ENCODE measurements at regions not wholly inside any gene's neighbourhood (a gene's known extent, or its start where the extent isn't known, plus 50 kb on each side); places are given as distances from the start of the nearest gene placed in this dataset.
"Not testable (repeated sequence)": the region's sequence is repeated elsewhere in the genome, so short reads cannot be mapped to it uniquely, and the experiment has no call there.

- no peak for DNase-seq (ENCODE audit: low read depth, low spot score)
Measured at GRCh38 chr2:183522489-183523266, 398.4 kb downstream of the NUP35 start.

GRCh38 chr2:183530333-183530901 is 406.2 kb downstream of the NUP35 start:
- no peak for DNase-seq (ENCODE audit: low read depth, low spot score)

DNA sequence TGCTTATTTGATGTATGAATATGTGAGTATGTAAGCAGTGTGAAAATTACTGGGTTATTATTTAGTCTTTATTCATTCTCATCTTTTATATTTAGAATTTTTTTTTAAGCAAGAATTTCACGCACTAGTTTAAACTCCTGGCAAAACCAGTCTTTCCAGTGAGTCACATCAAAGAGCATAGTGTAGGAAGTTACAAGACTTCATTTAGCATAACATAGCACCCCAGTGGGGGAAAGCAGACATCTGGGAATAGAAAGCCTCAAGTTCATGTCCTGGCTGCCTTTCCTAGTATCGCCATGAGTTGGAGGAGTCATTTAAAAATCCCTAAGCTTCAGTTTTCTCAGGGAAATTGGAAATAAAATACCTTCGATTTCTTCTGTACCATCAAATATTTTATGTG is 408.3 kb downstream of the NUP35 start:
- no peak for DNase-seq (ENCODE audit: low read depth, low spot score)

- no peak for DNase-seq (ENCODE audit: low read depth, low spot score)
Measured at GRCh38 chr2:183533021-183533420, 408.8 kb downstream of the NUP35 start.

DNA sequence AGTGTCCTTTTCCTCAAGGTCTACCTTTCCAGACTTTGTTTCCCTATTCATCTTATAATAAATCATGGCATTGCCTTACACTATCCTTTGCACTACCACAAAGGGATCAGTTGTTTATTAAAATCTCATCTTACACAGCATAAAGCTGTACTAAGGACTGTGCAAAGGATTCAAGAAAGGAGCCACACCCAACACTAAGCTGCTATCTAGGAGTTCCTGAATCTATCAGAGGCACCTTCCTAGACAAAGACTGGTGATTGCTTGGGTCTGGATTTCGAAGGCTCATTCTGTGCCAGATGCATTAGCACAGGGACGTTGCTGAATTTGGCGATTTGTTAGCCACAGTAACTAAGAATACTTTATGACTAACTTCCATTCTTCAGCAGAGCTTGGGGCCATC is 412.0 kb downstream of the NUP35 start:
- no peak for DNase-seq (ENCODE audit: low read depth, low spot score)

DNA sequence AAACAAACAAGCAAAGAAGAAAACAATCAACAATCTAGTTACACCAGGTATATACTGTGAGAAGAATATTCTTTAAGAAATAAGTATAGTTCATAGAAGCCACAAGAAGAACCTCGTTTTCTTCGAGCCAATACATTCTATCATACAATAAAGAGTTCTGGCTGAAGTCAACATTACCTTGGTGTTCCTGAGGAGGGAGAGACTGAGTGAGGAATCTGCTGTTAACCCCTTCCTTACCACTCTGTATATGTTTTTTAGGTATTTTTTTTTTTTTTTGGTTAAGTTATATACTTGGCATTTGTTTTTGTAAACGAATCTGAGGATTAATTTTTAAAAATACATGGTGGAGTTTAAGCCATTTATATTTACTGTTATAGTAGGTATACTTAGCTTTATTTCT is 412.5 kb downstream of the NUP35 start:
- DNase-seq (ENCODE audit: low read depth, low spot score): no peak

GRCh38 chr2:183541766-183542165 is 417.5 kb downstream of the NUP35 start:
- no peak for DNase-seq (ENCODE audit: low read depth, low spot score)

- no peak for DNase-seq (ENCODE audit: low read depth, low spot score)
Measured at GRCh38 chr2:183542606-183543005, 418.4 kb downstream of the NUP35 start.

GRCh38 chr2:183543222-183543621 is 419.0 kb downstream of the NUP35 start:
- DNase-seq (ENCODE audit: low read depth, low spot score): no peak

DNA sequence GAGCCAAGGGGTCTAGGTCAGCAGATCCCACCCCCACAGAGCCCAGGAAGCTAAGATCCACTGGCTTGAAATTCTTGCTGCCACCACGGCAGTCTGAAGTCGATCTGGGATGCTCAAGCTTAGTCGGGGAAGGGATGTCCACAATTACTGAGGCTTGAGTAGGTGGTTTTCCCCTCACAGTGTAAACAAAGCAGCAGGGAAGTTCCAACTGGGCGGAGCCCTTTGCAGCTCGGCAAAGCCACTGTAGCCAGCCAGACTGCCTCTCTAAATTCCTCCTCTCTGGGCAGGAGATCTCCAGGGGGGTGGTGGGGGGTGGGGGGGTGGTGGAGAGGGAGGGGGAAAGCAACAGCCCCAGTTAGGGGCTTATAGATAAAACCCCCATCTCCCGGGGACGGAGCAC is 419.5 kb downstream of the NUP35 start:
- DNase-seq (ENCODE audit: low read depth, low spot score): no peak

DNA sequence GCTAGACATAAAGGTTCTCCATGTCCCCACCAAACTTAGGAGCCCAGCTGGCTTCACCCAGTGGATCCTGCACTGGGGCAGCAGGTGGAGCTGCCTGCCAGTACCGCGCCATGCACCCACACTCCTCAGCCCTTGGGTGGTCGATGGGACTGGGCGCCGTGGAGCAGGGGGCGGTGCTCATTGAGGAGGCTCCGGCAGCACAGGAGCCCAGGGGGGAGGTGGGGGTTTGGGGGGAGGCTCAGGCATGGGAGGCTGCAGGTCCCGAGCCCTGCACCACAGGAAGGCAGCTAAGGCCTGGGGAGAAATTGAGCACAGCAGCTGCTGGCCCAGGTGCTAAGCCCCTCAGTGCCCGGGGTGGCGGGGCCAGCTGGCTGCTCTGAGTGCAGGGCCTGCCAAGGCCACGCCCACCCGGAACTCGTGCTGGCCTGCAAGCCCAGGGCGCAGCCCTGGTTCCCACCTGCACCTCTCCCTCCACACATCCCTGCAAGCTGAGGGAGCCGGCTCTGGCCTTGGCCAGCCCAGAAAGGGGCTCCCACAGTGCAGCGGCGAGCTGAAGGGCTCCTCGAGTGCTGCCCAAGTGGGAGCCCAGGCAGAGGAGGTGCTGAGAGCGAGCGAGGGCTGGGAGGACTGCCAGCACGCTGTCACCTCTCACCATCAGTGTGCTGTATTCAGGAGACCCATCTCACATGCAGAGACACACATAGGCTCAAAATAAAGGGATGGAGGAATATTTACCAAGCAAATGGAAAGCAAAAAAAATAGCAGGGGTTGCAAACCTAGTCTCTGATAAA is 422.5 kb downstream of the NUP35 start:
- DNase-seq (ENCODE audit: low read depth, low spot score): not testable (repeated sequence)

- DNase-seq (ENCODE audit: low read depth, low spot score): no peak
Measured at GRCh38 chr2:183552716-183553115, 428.5 kb downstream of the NUP35 start.

DNA sequence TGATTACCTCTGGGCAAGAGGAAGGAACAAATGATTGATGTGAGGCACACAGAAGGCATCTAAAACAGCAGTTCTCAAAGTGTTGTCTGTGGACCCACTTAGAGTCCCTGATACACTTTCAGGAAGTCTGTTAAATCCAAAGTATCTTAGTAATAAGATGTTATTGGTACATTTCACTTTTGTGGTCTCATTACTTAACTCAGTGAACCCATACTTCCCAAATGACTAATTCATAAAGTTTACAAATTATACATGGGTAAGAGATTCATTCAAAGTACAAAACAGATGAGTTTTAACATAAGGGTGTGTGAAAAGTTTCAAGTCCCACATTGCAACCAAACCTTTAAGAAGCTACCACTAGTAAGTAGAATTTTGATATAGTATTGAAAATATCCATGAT is 440.5 kb downstream of the NUP35 start:
- no peak for DNase-seq (ENCODE audit: low read depth, low spot score)

DNA sequence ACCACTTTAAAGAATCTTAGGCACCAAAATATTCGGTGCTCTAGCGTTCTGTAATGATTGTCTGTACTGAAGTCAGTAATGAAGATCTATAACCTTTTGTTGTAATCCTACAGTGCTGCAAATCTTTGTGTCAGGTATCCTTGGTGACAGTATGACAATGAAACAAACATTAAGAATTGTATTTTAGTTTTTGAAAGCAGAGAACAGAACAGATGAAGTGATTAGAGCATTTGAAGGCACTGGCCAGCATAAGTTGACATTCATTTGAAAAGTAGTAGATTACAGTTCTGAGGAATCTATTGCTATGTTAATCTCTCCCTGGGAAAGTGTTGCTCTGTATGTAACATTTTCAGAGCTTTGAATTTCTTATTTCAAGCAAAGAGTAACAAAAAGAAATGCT is 451.2 kb downstream of the NUP35 start:
- DNase-seq (ENCODE audit: low read depth, low spot score): no peak

GRCh38 chr2:183579686-183580085 is 455.4 kb downstream of the NUP35 start:
- DNase-seq (ENCODE audit: low read depth, low spot score): no peak

DNA sequence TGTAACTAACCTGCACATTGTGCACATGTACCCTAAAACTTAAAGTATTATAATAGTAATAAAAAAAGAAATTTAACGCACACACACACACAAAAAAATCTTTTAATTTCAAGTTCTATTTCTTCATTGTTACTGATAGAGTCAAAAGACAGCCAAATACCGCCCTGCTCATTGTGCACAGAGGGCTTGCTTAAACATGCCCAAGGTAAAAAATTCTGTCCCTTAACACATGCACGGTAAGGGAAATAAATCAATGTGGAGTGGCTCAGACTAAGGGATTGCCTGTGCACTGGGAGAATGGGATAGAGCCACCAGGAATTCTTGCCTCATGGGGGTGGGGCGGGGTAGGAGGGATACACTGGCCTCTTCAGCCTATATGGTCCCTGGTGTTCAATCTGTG is 468.0 kb downstream of the NUP35 start:
- no peak for DNase-seq (ENCODE audit: low read depth, low spot score)

DNA sequence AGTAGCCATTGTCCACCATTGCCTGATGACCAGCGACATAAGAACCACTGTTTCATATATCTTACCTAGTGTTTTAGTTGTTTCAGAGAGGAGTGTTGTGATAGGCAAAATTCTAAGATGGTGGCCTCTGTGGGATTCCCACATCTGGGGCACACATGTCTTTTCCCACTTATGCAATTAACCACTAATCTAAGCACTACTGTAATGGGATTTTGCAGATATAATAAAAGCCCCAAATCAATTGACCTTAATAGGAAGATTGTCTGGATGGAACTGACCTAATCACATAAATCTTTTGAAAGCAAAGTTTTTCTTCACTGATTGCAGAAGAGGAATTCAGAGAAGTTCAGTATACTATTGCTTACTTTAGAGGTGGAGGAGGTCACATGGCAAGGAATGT is 469.9 kb downstream of the NUP35 start:
- no peak for DNase-seq (ENCODE audit: low read depth, low spot score)

- DNase-seq (ENCODE audit: low read depth, low spot score): no peak
Measured at GRCh38 chr2:183597841-183598240, 473.6 kb downstream of the NUP35 start.

GRCh38 chr2:183604065-183604464 is 479.8 kb downstream of the NUP35 start:
- DNase-seq (ENCODE audit: low read depth, low spot score): no peak

GRCh38 chr2:183605440-183605839 is 481.2 kb downstream of the NUP35 start:
- DNase-seq (ENCODE audit: low read depth, low spot score): no peak

GRCh38 chr2:183606022-183606717 is 481.9 kb downstream of the NUP35 start:
- DNase-seq (ENCODE audit: low read depth, low spot score): no peak

- no peak for DNase-seq (ENCODE audit: low read depth, low spot score)
Measured at GRCh38 chr2:183606718-183607085, 482.5 kb downstream of the NUP35 start.

Data from smooth muscle cell of the brain vasculature (primary cell).